Transverse colon (tissue), 4 donors: ENCODE measurements at regions not wholly inside any gene's neighbourhood (a gene's known extent, or its start where the extent isn't known, plus 50 kb on each side); places are given as distances from the start of the nearest gene placed in this dataset.

Experiments used
- POLR2A ChIP-seq: fragments of 450-650 bp; IDR thresholded peaks from one replicate; pipeline ENCODE4 v1.6.1; 2016; ENCODE audit warnings: antibody characterized with exemption, mild to moderate bottlenecking, moderate library complexity
- POLR2AphosphoS5 ChIP-seq, 3 donors: sonication (generic); formaldehyde crosslinking; IDR thresholded peaks; one replicate each; pipeline ENCODE4 v1.6.1; 2016; ENCODE audit warnings: antibody characterized with exemption in 3 of 3
- TF ChIP-seq, protein P1 (sequence below), 5 experiments: fragments of 200-600 bp in 3 of 5; fragments of 450-650 bp in 2 of 5; sonication (generic) in 3 of 5; IDR thresholded peaks; 1 replicate in 2 of 5; 2 replicates in 3 of 5; pipeline ENCODE4 v1.5.1; 2016 to 2017; ENCODE audit warnings: antibody characterized with exemption in 5 of 5, inconsistent platforms in 3 of 5, mild to moderate bottlenecking in 2 of 5, moderate library complexity in 1 of 5

DNA sequence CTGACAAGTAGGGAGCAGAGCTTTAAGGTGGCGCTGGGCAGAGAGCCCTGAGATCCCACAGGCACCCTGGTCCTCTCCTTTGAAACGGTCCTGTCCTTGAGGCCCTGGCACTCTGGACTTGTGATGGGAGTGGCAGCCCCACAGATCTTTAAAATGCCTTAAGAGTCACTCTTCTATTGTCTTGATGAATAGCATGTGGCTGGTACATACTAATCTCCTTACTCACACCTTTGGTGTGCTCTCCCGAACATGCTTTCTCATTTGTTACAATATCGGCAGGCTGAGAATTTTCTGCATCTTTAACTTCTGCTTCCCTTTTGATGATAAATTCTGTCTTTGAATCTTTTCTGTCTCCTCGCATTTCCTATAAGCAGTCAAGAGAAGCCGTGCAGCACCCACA, 333.8 kb downstream of the TFAP2A start:
- TF ChIP-seq, protein P1, sequence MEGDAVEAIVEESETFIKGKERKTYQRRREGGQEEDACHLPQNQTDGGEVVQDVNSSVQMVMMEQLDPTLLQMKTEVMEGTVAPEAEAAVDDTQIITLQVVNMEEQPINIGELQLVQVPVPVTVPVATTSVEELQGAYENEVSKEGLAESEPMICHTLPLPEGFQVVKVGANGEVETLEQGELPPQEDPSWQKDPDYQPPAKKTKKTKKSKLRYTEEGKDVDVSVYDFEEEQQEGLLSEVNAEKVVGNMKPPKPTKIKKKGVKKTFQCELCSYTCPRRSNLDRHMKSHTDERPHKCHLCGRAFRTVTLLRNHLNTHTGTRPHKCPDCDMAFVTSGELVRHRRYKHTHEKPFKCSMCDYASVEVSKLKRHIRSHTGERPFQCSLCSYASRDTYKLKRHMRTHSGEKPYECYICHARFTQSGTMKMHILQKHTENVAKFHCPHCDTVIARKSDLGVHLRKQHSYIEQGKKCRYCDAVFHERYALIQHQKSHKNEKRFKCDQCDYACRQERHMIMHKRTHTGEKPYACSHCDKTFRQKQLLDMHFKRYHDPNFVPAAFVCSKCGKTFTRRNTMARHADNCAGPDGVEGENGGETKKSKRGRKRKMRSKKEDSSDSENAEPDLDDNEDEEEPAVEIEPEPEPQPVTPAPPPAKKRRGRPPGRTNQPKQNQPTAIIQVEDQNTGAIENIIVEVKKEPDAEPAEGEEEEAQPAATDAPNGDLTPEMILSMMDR (IDR thresholded peaks at IDR 0.05) = no peak
- TF ChIP-seq POLR2AphosphoS5 (IDR thresholded peaks at IDR 0.05) (no peak), POLR2A (no peak)
